Endothelial cell of umbilical vein (primary cell): ENCODE measurements at regions not wholly inside any gene's neighbourhood (a gene's known extent, or its start where the extent isn't known, plus 50 kb on each side); places are given as distances from the start of the nearest gene placed in this dataset.

Experiments used
- BruUV-seq: library from RNA; stranded (reverse); fragments of 400-500 nt; replicated peaks from 2 replicates; lab custom pipeline; 2021; lab: Mats Ljungman, UMichigan
- CTCF ChIA-PET: fragments of 300-600, 350-600 bp; sonication (Branson Sonifier 250); formaldehyde crosslinking; loops from one replicate; lab custom pipeline; 2021; ENCODE audit warnings: antibody characterized with exemption, inconsistent platforms; lab: Charles Lee
- POLR2A ChIA-PET: fragments of 300-600, 350-600 bp; sonication (Branson Sonifier 250); formaldehyde crosslinking; loops from one replicate; lab custom pipeline; 2021; ENCODE audit warnings: antibody characterized with exemption, inconsistent platforms; lab: Charles Lee
- DNase-seq: peaks from one replicate; pipeline ENCODE4 v3.0.0-alpha.2; 2011; ENCODE audit warnings: low read depth, low spot score
- FAIRE-seq: peaks from 2 replicates; lab custom pipeline; 2011; peaks lifted over from hg19 to GRCh38; lab: Jason Lieb, UNC
- H2AFZ ChIP-seq: 2 replicates; pipeline ENCODE4 v1.6.0; 2012; ENCODE audit warnings: low read depth, low read length, control low read depth, inconsistent platforms
- H3K27ac ChIP-seq: 2 replicates; pipeline ENCODE4 v1.5.1; 2011; ENCODE audit warnings: low read depth, mild to moderate bottlenecking, control low read depth, low read length, moderate library complexity; ENCODE audit not compliant: insufficient read depth
- H3K27me3 ChIP-seq, 2 experiments: 2 replicates each; pipeline versions ENCODE4 v1.6.0 to v1.6.1; 2011; ENCODE audit warnings: low read length in 2 of 2, mixed read lengths in 1 of 2; ENCODE audit not compliant: control insufficient read depth in 2 of 2, insufficient read depth in 2 of 2
- H3K36me3 ChIP-seq, 2 experiments: 2 replicates in 1 of 2; 3 replicates in 1 of 2; pipeline ENCODE4 v1.5.1; 2011; ENCODE audit warnings: low read length in 2 of 2, mild to moderate bottlenecking in 1 of 2, moderate library complexity in 1 of 2; ENCODE audit not compliant: control insufficient read depth in 2 of 2, insufficient read depth in 2 of 2; ENCODE audit errors: extremely low read depth in 1 of 2
- H3K4me1 ChIP-seq: 3 replicates; pipeline ENCODE4 v1.5.1; 2011; ENCODE audit warnings: mild to moderate bottlenecking, low read length; ENCODE audit not compliant: control insufficient read depth, insufficient read depth; ENCODE audit errors: extremely low read depth
- H3K4me2 ChIP-seq: 2 replicates; pipeline ENCODE4 v1.6.1; 2011; ENCODE audit warnings: low read length, control low read depth, mixed read lengths; ENCODE audit not compliant: insufficient read depth
- H3K4me3 ChIP-seq, 3 experiments: fragments of 200-600 bp in 1 of 3; sonication (generic), shearing (Covaris generic) in 1 of 3; replicated peaks in 1 of 3; 2 replicates each; pipeline ENCODE4 v1.5.1; 2011 to 2016; ENCODE audit warnings: control low read depth in 3 of 3, low read length in 3 of 3, mild to moderate bottlenecking in 2 of 3, inconsistent platforms in 1 of 3, low read depth in 1 of 3, moderate library complexity in 1 of 3; ENCODE audit not compliant: insufficient read depth in 1 of 3
- H3K79me2 ChIP-seq: 2 replicates; pipeline ENCODE4 v1.6.0; 2012; ENCODE audit warnings: low read length, inconsistent platforms; ENCODE audit not compliant: control insufficient read depth, insufficient read depth
- H3K9ac ChIP-seq: replicated peaks from 2 replicates; pipeline ENCODE3; 2011; ENCODE audit warnings: low read length, control low read depth; ENCODE audit not compliant: insufficient read depth; ENCODE audit errors: extremely low read depth
- H3K9me1 ChIP-seq: replicated peaks from 3 replicates; pipeline ENCODE4 v1.6.0; 2011; ENCODE audit warnings: mild to moderate bottlenecking, low read length; ENCODE audit not compliant: control insufficient read depth, insufficient read depth; ENCODE audit errors: extremely low read depth
- H3K9me3 ChIP-seq: replicated peaks from 2 replicates; pipeline ENCODE4 v1.5.1; 2012; ENCODE audit warnings: low read length, inconsistent platforms; ENCODE audit not compliant: control insufficient read depth, insufficient read depth
- H4K20me1 ChIP-seq: replicated peaks from 2 replicates; pipeline ENCODE3; 2011; ENCODE audit warnings: mild to moderate bottlenecking, low read length; ENCODE audit not compliant: control insufficient read depth, insufficient read depth; ENCODE audit errors: extremely low read depth
- EZH2 ChIP-seq: IDR thresholded peaks from 2 replicates; pipeline ENCODE4 v1.6.1; 2012; ENCODE audit warnings: borderline replicate concordance, low read depth, mild to moderate bottlenecking, moderate library complexity, low read length, inconsistent platforms; ENCODE audit not compliant: severe bottlenecking
- FOS ChIP-seq: IDR thresholded peaks from 2 replicates; pipeline ENCODE4 v1.6.1; 2011; ENCODE audit warnings: mild to moderate bottlenecking, low read length, moderate library complexity, borderline replicate concordance; ENCODE audit not compliant: insufficient read depth
- GATA2 ChIP-seq: IDR thresholded peaks from 2 replicates; pipeline ENCODE4 v1.7.0; 2011; ENCODE audit warnings: low read depth, mild to moderate bottlenecking, moderate library complexity, mixed read lengths, low read length; ENCODE audit not compliant: insufficient read length, insufficient read depth
- JUN ChIP-seq: IDR thresholded peaks from 2 replicates; pipeline ENCODE4 v1.6.1; 2011; ENCODE audit warnings: borderline replicate concordance, low read depth; ENCODE audit not compliant: insufficient read length, insufficient read depth
- MYC ChIP-seq: IDR thresholded peaks from one replicate; pipeline ENCODE4 v1.6.1; 2011; ENCODE audit warnings: mild to moderate bottlenecking, low read depth, low read length
- POLR2A ChIP-seq: IDR thresholded peaks from 2 replicates; pipeline ENCODE4 v1.6.1; 2012; ENCODE audit warnings: low read depth, mild to moderate bottlenecking, control low read depth, low read length
- POLR2AphosphoS5 ChIP-seq: IDR thresholded peaks from 2 replicates; pipeline ENCODE4 v1.6.1; 2012; ENCODE audit warnings: low read depth, mild to moderate bottlenecking, control low read depth, low read length, moderate library complexity; ENCODE audit not compliant: insufficient read depth
- dilution Hi-C: fragments of 300-500 bp; cut with MboI; formaldehyde crosslinking; loops from one replicate; pipeline ENCODE4 v1.15.0; 2019; ENCODE audit warnings: low sequenced_read_pairs; ENCODE audit not compliant: extremely low pct_ligation_motif_present
- intact Hi-C: fragments of 100-400 bp; cut with micrococcal nuclease; formaldehyde crosslinking; loops from one replicate; pipeline ENCODE4 v1.10.0; 2022
- TF ChIP-seq, protein P1 (sequence below): IDR thresholded peaks from 2 replicates; pipeline ENCODE4 v1.6.1; 2011; ENCODE audit not compliant: insufficient read depth, insufficient read length
- TF ChIP-seq, protein P2 (sequence below), 2 donors: IDR thresholded peaks; 1 replicate in 1 of 2; 2 replicates in 1 of 2; pipeline ENCODE4 v1.5.1; 2011; ENCODE audit warnings: low read length in 2 of 2, mild to moderate bottlenecking in 2 of 2, moderate library complexity in 2 of 2, control low read depth in 1 of 2, inconsistent platforms in 1 of 2, low read depth in 1 of 2; ENCODE audit not compliant: insufficient read depth in 1 of 2; ENCODE audit errors: extremely low read depth in 1 of 2

DNA sequence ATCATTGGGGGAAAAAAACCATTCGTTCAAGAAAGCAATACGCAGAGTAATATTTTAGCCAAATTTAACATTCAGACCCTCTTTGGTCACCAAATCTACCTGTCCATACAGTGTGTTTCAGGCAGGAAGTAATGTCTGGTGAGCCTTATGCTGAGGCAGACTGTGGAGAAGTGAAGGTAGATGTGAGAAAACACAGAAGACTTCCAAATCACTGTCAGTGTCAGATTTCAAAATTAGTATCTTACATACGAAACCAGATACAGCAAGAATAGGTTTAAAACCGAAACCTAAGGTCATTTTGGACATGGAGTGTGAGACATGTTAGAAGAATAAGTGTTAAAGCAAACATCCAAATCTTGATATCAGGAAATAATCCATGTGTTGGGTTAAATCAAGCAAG, 664.5 kb upstream of the HTR2C start:
- no TSS peak for BruUV-seq
- Histone ChIP-seq H3K4me2 (no peak overlapping the region), H3K27ac (no peak overlapping the region), H3K9me3 (no peaks in the 10 kb centered on the region), H3K36me3 (no peaks in the 10 kb centered on the region), H2AFZ (no peak overlapping the region), H3K4me3 (no peak overlapping the region), H3K9me1 (no peaks in the 10 kb centered on the region), H3K27me3 (no peaks in the 10 kb centered on the region), H3K9ac (no peak overlapping the region), H3K4me1 (no peaks in the 10 kb centered on the region), H3K79me2 (no peaks in the 10 kb centered on the region), H4K20me1 (no peaks in the 10 kb centered on the region)
- intact Hi-C loops (no loop called here), dilution Hi-C loops (no loop called here)
- no peak for TF ChIP-seq JUN
- TF ChIP-seq, protein P1, sequence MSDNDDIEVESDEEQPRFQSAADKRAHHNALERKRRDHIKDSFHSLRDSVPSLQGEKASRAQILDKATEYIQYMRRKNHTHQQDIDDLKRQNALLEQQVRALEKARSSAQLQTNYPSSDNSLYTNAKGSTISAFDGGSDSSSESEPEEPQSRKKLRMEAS = no peak
- TF ChIP-seq FOS = no peak
- no peak for TF ChIP-seq POLR2AphosphoS5
- TF ChIP-seq MYC = no peak
- TF ChIP-seq GATA2 = no peak
- TF ChIP-seq, protein P2, sequence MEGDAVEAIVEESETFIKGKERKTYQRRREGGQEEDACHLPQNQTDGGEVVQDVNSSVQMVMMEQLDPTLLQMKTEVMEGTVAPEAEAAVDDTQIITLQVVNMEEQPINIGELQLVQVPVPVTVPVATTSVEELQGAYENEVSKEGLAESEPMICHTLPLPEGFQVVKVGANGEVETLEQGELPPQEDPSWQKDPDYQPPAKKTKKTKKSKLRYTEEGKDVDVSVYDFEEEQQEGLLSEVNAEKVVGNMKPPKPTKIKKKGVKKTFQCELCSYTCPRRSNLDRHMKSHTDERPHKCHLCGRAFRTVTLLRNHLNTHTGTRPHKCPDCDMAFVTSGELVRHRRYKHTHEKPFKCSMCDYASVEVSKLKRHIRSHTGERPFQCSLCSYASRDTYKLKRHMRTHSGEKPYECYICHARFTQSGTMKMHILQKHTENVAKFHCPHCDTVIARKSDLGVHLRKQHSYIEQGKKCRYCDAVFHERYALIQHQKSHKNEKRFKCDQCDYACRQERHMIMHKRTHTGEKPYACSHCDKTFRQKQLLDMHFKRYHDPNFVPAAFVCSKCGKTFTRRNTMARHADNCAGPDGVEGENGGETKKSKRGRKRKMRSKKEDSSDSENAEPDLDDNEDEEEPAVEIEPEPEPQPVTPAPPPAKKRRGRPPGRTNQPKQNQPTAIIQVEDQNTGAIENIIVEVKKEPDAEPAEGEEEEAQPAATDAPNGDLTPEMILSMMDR (IDR thresholded peaks at IDR 0.05; ENCODE audit: extremely low read depth in 1 of 2, insufficient read depth in 1 of 2, low read depth in 1 of 2, low read length in 2 of 2) = no peak
- no peak for TF ChIP-seq EZH2
- no peak for TF ChIP-seq POLR2A
- DNase-seq = no peak
- no peak for FAIRE-seq
- ChIA-PET POLR2A (no interaction called here), CTCF (no interaction called here)
